GM18508 (cell line): ENCODE measurements at regions not wholly inside any gene's neighbourhood (a gene's known extent, or its start where the extent isn't known, plus 50 kb on each side); places are given as distances from the start of the nearest gene placed in this dataset.

Experiments used
- ATAC-seq: cut with Tn5 transposase; IDR thresholded peaks from one replicate; pipeline ENCODE4 v1.9.1; 2021; ENCODE audit warnings: moderate number of reproducible peaks; ENCODE audit not compliant: insufficient read depth, unreplicated experiment

- ATAC-seq = no peak
Measured at GRCh38 chr13:73870970-73871935, 263.0 kb downstream of the KLF12 start.

GRCh38 chr13:73870036-73870741 is 264.0 kb downstream of the KLF12 start:
- ATAC-seq = no peak

GRCh38 chr13:73865027-73865426 is 269.2 kb downstream of the KLF12 start:
- ATAC-seq = no peak

- no peak for ATAC-seq
Measured at GRCh38 chr13:73861136-73861535, 273.1 kb downstream of the KLF12 start.

DNA sequence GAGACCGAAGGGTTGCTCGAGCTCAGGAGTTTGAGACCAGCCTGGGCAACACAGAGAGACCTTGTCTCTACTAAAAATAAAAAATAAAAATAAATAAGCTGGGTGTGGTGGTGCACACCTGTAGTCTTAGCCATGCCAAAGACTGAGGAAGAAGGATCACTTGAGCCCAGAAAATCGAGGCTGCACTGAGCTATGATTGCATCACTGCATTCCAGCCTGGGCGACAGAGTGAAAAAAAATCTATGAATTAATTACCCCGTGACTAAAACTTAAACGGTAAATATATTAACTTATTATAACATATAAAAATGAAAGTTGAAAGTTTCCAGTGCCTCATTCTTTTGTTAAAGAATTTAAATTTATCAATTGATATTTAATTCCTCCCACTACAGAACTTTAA is 273.7 kb downstream of the KLF12 start:
- no peak for ATAC-seq

DNA sequence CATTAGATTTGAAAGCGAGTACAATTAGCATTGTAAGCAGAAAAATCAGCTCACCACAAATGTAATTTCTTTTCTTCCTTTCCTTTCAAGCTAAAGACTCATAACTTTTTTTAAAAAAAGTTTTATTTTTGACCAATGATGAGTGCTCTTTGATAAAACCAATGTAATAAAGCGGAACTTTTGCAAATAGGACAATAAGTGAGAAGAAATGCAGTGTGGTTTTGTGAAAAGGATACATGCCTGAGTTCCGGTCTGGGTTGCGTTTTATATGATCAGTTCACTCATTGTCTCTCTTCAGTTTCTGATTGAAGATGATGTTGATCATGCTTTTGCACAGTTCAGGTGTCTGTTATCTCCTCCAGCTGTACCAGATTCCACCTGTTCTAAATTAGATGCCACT is 274.4 kb downstream of the KLF12 start:
- no peak for ATAC-seq

- ATAC-seq = no peak
Measured at GRCh38 chr13:73857106-73857505, 277.1 kb downstream of the KLF12 start.

- ATAC-seq = no peak
Measured at GRCh38 chr13:73851104-73851503, 283.1 kb downstream of the KLF12 start.

- ATAC-seq = no peak
Measured at GRCh38 chr13:73850104-73850873, 283.9 kb downstream of the KLF12 start.

DNA sequence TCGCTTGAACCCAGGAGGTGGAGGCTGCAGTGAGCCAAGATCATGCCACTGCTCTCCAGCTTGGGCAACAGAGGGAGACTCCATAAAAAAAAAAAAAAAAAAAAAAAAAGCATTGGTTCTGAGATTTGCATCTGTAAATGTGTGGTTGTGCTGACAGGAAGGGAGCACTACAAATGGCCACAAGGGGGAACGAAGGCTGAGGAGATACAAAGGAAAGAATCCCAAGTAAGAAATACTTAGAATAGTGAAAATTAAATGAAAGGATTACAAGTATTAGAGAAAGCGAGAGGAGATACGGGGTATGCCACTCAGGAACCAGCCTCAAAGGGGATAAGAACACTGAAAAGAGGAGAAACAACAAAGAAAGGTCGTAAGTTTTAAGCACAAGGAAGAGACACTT is 284.9 kb downstream of the KLF12 start:
- ATAC-seq = no peak

DNA sequence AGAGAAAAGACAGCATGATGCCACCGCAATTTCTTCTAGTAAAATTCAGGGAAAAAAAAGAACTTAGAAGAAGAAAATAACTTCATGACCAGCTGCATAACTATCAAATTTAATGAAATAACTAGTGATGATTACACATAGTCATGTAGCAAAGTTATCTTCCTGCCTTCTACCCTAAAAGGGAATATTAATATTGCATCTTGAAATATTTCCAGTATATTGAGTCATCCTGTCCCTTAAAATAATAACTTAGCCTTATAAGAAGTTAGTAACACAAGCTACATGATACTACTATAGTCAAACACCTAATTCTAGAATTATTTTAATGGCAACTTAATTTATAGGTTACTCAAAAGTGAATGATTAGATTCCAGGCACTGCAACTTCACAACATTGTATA is 289.2 kb downstream of the KLF12 start:
- no peak for ATAC-seq

DNA sequence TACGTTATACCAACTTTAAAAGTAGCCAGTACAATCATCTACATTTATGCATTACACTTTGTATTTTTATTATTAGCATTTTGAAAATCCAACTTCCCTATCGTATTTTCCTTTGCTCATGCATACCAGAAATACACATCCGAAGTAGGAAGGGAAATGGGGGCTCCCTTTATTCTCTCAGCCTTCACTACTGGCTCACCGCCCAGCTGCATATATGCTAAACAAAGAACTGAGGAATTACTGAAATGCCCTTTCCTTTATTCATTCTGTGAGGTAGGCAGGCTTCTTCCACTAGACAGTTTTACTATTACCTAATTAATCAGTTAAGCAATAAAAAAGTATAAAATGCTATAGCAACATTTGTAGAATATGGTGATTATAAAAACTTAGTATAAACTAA is 291.6 kb downstream of the KLF12 start:
- no peak for ATAC-seq

GRCh38 chr13:73842184-73842583 is 292.0 kb downstream of the KLF12 start:
- ATAC-seq = no peak

DNA sequence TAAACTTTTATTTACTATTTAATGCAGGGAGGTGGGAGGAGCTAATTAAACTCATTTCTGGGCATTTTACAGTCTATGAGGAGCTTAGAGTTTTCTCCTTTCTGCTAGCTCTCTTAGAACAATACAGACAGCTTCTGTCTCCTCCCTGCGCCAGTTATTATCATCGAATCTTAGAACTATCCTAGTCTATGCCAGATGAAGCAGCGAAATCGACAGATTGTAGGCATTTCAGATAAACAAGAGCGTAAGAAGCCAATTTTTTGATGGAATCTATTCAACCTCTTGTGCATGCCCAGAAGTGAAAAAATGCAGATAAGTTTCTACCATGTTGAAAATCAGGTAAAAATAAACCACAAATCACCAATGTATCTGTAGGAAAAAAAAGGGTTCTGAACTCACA is 297.1 kb downstream of the KLF12 start:
- no peak for ATAC-seq

GRCh38 chr13:73835138-73835721 is 299.0 kb downstream of the KLF12 start:
- no peak for ATAC-seq

- no peak for ATAC-seq
Measured at GRCh38 chr13:73833325-73834070, 300.7 kb downstream of the KLF12 start.

DNA sequence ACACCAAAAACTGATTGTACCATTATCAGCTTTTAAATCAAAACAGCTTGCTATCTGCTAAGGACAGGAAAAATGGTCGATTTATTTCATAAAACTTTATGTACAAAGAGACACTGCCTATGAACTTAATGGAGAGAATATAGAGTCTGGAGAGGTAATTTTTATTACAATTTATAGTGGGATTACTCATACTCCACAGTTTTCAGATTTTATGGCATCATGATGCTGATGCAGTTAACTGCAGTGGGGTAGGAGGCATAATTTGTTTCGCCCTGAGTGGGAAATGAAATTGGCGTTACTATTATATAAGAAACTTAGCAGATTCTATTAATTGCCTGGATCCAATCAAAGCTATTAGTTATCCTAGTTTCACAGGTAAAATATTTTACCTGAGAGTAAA is 301.4 kb downstream of the KLF12 start:
- ATAC-seq = no peak

DNA sequence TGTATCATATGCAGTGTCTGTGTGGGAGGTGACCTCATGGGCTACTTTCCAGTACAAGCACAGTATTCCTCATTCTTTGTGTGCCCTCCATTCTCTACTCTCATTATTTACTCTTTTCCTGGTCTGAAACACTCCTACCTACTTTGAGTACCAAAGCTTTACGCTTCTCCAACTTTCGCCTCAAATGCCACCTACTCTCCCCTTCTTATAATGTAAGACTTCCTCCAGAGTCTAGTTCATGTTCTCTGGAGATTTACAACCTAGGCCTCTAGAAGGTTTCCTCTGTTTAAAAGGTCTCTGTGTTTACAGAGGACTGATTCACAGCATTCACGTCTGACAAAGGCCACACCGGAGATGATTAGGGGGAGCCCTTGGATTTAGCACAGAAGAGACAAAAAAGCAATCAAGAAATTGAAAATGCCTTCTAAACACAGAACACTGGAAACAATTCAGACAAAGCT is 302.0 kb downstream of the KLF12 start:
- no peak for ATAC-seq

DNA sequence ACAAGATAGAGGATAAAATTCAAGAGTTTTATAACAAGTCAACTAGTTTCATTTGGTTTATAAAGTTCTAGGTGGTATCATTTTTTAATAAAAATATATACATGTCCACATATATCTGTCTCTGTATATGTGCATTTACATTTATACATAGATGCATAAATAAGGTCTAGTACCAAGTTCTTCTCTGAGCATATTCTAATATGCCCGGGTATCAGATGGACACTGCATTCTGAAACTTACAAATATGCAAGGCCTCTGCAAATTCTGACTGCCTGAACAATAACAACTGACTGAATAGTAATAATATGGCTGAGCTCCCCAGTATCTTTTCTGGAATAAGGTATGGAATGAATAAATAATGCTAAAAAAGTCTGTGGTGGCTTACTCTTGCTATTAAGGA is 304.8 kb downstream of the KLF12 start:
- ATAC-seq = no peak

DNA sequence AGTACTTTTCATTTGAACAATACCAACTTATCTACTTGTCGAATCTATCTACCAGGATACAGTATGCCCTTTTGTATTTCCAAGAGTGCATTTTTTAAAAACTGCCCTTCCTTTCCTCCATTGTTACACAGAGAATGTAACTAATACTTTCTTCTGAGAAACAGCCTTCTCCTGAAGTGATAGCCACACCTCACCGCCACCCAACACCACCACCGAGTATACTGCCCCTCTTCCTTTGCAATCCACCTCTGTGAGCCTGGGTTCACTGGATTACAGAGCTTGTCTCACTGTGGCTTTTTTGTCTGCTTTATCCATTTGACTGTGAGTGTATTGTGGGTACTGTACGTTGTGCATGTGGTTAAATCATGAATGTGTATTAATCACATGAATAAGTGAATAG is 305.4 kb downstream of the KLF12 start:
- ATAC-seq = no peak
